ENCODE measurements at regions not wholly inside any gene's neighbourhood (a gene's known extent, or its start where the extent isn't known, plus 50 kb on each side); places are given as distances from the start of the nearest gene placed in this dataset.

DNA sequence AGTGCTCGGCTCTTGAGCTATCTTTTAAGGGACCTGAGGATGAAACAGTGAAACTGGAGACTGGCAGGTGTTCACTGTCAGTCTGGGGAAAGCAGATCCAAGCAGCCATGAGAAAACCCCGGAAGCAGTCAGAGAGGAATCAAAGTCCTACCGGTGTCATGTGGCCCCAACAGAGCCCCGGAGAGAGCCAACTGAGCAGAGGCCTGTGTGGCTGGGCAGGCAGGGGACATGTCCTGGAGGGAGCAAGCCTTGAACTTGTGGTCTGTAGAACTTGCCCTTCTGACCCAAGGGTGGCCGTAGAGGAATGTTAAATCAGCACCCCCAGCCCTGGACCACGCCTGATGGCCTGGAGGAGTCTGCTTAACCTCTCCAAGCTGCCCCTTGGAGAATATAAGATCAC is 113.7 kb upstream of the ZNF507 start:
- TF ChIP-seq, protein P1, sequence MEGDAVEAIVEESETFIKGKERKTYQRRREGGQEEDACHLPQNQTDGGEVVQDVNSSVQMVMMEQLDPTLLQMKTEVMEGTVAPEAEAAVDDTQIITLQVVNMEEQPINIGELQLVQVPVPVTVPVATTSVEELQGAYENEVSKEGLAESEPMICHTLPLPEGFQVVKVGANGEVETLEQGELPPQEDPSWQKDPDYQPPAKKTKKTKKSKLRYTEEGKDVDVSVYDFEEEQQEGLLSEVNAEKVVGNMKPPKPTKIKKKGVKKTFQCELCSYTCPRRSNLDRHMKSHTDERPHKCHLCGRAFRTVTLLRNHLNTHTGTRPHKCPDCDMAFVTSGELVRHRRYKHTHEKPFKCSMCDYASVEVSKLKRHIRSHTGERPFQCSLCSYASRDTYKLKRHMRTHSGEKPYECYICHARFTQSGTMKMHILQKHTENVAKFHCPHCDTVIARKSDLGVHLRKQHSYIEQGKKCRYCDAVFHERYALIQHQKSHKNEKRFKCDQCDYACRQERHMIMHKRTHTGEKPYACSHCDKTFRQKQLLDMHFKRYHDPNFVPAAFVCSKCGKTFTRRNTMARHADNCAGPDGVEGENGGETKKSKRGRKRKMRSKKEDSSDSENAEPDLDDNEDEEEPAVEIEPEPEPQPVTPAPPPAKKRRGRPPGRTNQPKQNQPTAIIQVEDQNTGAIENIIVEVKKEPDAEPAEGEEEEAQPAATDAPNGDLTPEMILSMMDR (IDR thresholded peaks at IDR 0.05; ENCODE audit: control insufficient read depth, insufficient read depth, low read depth, low read length, missing control alignments), result no peak
- no peak for DNase-seq (ENCODE audit: low read depth)

DNA sequence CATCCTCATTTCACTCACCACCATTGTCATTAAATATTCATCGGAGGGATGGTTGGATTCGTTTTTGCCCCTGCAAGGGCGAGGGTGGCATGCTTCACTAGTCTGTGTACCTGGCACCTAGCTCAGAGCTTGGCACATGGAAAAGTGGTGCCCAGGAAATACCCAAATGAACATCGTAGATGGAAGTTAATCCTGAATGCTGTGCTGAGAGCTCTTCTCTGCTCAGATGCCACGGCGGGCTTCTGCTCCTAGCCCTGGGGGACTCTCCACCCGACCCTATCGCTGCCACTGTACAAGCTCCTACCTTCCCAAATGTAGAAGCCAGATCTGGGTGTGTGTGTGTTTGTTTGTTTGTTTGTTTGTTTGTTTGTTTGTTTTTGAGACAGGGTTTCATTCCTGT is 113.0 kb upstream of the ZNF507 start:
- DNase-seq (ENCODE audit: low read depth), result no peak
- TF ChIP-seq, protein P1 (IDR thresholded peaks at IDR 0.05; ENCODE audit: control insufficient read depth, insufficient read depth, low read depth, low read length, missing control alignments), result no peak
- no peak overlapping the region for H3K4me3 ChIP-seq (ENCODE audit: control insufficient read depth, low read depth, low read length)

More for the DNA sequence above, 113.7 kb upstream of the ZNF507 start:
- H3K4me3 ChIP-seq (ENCODE audit: control insufficient read depth, low read depth, low read length), result no peak overlapping the region

DNA sequence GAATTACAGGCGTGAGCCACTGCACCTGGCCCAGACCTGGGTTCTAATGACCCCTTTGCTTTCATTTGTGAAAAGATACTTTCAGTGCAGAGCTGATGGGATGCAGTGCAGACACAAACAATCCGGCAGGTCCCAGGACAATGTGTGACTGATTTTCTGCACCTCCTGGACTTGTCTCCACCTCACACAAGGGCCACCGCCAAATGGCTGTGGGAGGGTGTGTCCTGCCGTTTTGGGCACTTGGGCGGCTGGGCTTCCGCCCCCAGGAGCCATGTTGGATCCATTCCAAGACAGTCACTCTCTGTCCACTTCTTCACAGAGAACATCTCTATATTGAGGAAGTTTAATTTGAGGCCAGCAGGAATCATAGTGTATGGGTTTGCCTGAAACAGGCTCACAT is 112.3 kb upstream of the ZNF507 start:
- no peak for DNase-seq (ENCODE audit: low read depth)
- H3K4me3 ChIP-seq (ENCODE audit: control insufficient read depth, low read depth, low read length), result no peak overlapping the region
- TF ChIP-seq, protein P1 (IDR thresholded peaks at IDR 0.05; ENCODE audit: control insufficient read depth, insufficient read depth, low read depth, low read length, missing control alignments), result no peak

DNA sequence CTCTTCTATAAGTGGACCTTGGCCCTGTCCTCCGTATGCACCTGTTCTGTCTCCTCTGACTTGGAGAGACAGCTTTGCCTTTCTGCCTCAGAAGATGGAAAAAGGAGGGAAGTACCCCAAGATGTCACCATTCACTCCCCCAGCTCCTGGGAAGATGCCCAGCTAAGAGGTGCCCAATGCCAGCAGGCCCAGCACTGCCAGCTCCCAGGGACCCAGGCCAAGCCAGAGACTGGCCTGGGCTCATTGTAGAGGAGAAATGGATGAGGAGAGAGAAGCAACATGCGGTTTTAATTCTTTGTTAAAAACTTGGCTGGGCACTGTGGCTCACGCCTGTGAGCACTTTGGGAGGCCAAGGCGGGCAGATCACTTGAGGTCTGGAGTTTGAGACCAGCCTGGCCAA is 111.5 kb upstream of the ZNF507 start:
- H3K4me3 ChIP-seq (ENCODE audit: control insufficient read depth, low read depth, low read length), result no peak overlapping the region
- TF ChIP-seq, protein P1 (IDR thresholded peaks at IDR 0.05; ENCODE audit: control insufficient read depth, insufficient read depth, low read depth, low read length, missing control alignments), result no peak
- DNase-seq (ENCODE audit: low read depth), result no peak

DNA sequence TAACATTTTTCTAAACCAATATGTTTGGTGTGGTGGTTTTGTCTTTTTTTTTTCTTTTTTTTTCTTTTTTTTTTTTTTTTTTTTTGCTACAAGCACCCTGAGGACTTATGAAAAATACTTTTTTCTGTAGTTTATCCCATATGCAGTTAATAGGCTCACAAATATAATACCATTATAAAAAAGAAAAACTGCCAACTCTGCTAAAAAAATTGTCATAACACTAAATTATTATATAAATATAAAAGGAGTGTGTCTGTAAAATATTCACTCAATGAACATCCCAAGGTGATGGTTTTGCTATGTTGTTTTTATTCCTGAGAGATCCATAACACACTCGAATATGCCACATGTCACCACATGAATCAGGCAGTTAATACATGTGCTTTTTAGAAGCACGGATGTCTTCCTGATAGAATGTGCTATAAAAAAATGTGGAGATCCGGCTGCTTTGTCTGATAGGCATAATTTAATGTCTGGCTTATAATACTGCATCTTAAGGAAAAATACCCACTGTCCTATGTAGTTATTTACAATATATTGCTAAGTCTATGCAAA is 110.7 kb upstream of the ZNF507 start:
- no peak overlapping the region for H3K4me3 ChIP-seq (ENCODE audit: control insufficient read depth, low read depth, low read length)
- TF ChIP-seq, protein P1 (IDR thresholded peaks at IDR 0.05; ENCODE audit: control insufficient read depth, insufficient read depth, low read depth, low read length, missing control alignments), result no peak
- no peak for DNase-seq (ENCODE audit: low read depth)

DNA sequence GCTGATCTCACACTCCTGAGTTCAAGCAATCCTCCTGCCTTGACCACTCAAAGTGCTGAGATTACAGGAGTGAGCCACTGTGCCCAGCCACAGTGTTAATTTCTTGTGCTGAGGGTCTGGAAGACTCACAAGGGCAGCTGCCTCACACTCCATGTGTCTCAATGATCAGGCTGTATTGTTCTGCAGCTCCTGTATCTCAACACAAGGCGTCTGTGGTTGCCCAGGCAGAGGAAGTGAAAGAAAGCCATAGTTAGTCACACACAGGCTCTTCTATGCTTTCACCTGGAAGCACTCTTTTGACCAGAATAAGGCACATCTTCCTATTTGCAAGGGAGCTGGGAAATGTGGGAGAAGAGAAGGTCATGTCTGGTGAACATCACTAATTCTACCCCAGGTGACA is 107.3 kb upstream of the ZNF507 start:
- TF ChIP-seq, protein P1 (IDR thresholded peaks at IDR 0.05; ENCODE audit: control insufficient read depth, insufficient read depth, low read depth, low read length, missing control alignments), result no peak
- H3K4me3 ChIP-seq (ENCODE audit: control insufficient read depth, low read depth, low read length), result no peak overlapping the region
- DNase-seq (ENCODE audit: low read depth), result no peak

DNA sequence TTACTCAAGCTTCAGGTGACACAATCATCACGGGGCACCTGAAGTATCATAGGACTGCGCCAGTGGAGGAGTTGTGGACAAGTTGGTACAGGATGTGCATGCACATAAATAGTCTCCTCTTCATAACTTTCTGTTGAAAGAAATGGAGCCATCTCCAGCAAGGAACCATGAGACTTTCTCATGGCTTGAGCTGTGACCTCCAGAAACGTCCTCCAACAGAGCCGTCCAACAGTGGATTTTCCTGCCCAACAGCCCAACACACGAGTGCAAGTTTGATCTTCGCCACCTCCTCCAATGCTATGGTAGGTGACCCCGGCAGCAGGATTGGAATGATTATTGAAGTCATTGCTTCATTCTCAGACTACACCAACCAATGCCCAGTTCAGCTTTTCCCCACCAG is 105.1 kb upstream of the ZNF507 start:
- DNase-seq (ENCODE audit: low read depth), result no peak
- H3K4me3 ChIP-seq (ENCODE audit: control insufficient read depth, low read depth, low read length), result no peak overlapping the region
- TF ChIP-seq, protein P1 (IDR thresholded peaks at IDR 0.05; ENCODE audit: control insufficient read depth, insufficient read depth, low read depth, low read length, missing control alignments), result no peak

All from AG09309 (cell line).